HepG2 (cell line): ENCODE measurements at regions not wholly inside any gene's neighbourhood (a gene's known extent, or its start where the extent isn't known, plus 50 kb on each side); places are given as distances from the start of the nearest gene placed in this dataset.
"Not testable (repeated sequence)": the region's sequence is repeated elsewhere in the genome, so short reads cannot be mapped to it uniquely, and the experiment has no call there.

Experiments used
- ATAC-seq: fragments of 200-7000 bp; cut with Tn5 transposase; 3 replicates; pipeline ENCODE4 v1.9.1; 2020; ENCODE audit warnings: mild to moderate bottlenecking, moderate library complexity
- BruUV-seq: library from RNA; stranded (reverse); fragments of 400-500 nt; replicated peaks from 2 replicates; lab custom pipeline; 2021; lab: Mats Ljungman, UMichigan
- CTCF ChIA-PET: fragments of 300-600 bp; formaldehyde crosslinking; extraction: SDS; loops from one replicate; lab custom pipeline; 2021; ENCODE audit warnings: low total read pairs, inconsistent platforms, low intra/inter-chr PET ratio; lab: Yijun Ruan, JAX
- POLR2A ChIA-PET: fragments of 350-600 bp; sonication (Branson Sonifier 250); formaldehyde crosslinking; loops from one replicate; lab custom pipeline; 2020; ENCODE audit warnings: antibody characterized with exemption, inconsistent platforms; lab: Yijun Ruan, JAX
- DNase-seq: peaks from one replicate; pipeline ENCODE4 v3.0.0-alpha.2; 2015; ENCODE audit warnings: low spot score
- FAIRE-seq: peaks from 3 replicates; lab custom pipeline; 2011; peaks lifted over from hg19 to GRCh38; lab: Jason Lieb, UNC
- H2AFZ ChIP-seq: one replicate; pipeline ENCODE4 v1.6.1; 2011; ENCODE audit warnings: low read length, inconsistent platforms
- H3K27ac ChIP-seq: fragments of 300-600 bp; 3 replicates; pipeline ENCODE4 v1.8.0; 2011; ENCODE audit warnings: mixed run types, mild to moderate bottlenecking, mixed read lengths, low read length, inconsistent platforms; ENCODE audit not compliant: insufficient read depth; ENCODE audit errors: extremely low read length
- H3K27me3 ChIP-seq, 2 experiments: fragments of 200-600 bp in 1 of 2; 2 replicates in 1 of 2; 3 replicates in 1 of 2; pipeline versions ENCODE4 v1.6.0 to v1.8.0; 2011; ENCODE audit warnings: low read length in 2 of 2, mild to moderate bottlenecking in 2 of 2, moderate library complexity in 2 of 2, inconsistent platforms in 1 of 2; ENCODE audit not compliant: insufficient read depth in 2 of 2, control insufficient read depth in 1 of 2
- H3K36me3 ChIP-seq, 2 experiments: fragments of 200-600 bp in 1 of 2; replicated peaks in 1 of 2; 2 replicates in 1 of 2; 3 replicates in 1 of 2; pipeline versions ENCODE4 v1.5.1 to v1.8.0; 2011; ENCODE audit warnings: low read length in 2 of 2, inconsistent platforms in 1 of 2; ENCODE audit not compliant: insufficient read depth in 2 of 2, control insufficient read depth in 1 of 2
- H3K4me1 ChIP-seq: 2 replicates; pipeline ENCODE4 v1.5.1; 2012; ENCODE audit warnings: low read length, inconsistent platforms; ENCODE audit not compliant: insufficient read depth
- H3K4me2 ChIP-seq: 2 replicates; pipeline ENCODE4 v1.6.0; 2011; ENCODE audit warnings: low read depth, low read length, inconsistent platforms
- H3K4me3 ChIP-seq, 3 experiments: fragments of 200-600 bp in 1 of 3; sonication (generic), shearing (Covaris generic) in 1 of 3; replicated peaks in 1 of 3; 2 replicates each; pipeline ENCODE4 v1.5.1; 2011 to 2016; ENCODE audit warnings: low read length in 3 of 3, inconsistent platforms in 2 of 3, low read depth in 2 of 3, mild to moderate bottlenecking in 2 of 3, control low read depth in 1 of 3, mixed read lengths in 1 of 3; ENCODE audit not compliant: insufficient read depth in 1 of 3
- H3K79me2 ChIP-seq: one replicate; pipeline ENCODE4 v1.6.1; 2011; ENCODE audit warnings: low read length, inconsistent platforms; ENCODE audit not compliant: insufficient read depth
- H3K9ac ChIP-seq: 2 replicates; pipeline ENCODE4 v1.6.0; 2011; ENCODE audit warnings: mild to moderate bottlenecking, low read depth, low read length, inconsistent platforms; ENCODE audit not compliant: insufficient read depth
- H3K9me3 ChIP-seq: 2 replicates; pipeline ENCODE4 v1.5.1; 2012; ENCODE audit warnings: mild to moderate bottlenecking, low read length
- H4K20me1 ChIP-seq: 2 replicates; pipeline ENCODE4 v1.6.0; 2011; ENCODE audit warnings: inconsistent platforms, mild to moderate bottlenecking, low read length, moderate library complexity; ENCODE audit not compliant: insufficient read depth
- SP1 ChIP-seq, 2 experiments: fragments of 450-650 bp in 1 of 2; sonication (generic) in 1 of 2; formaldehyde crosslinking in 1 of 2; IDR thresholded peaks; 2 replicates each; pipeline versions ENCODE4 v1.4.0 to v1.6.1; 2016 to 2020; ENCODE audit warnings: missing genetic modification reagents in 1 of 2
- ZNF737 ChIP-seq: sonication (generic); formaldehyde crosslinking; IDR thresholded peaks from 2 replicates; pipeline ENCODE4 v1.5.0; 2020; ENCODE audit warnings: missing genetic modification reagents, mild to moderate bottlenecking, borderline replicate concordance
- ZSCAN22 ChIP-seq: sonication (generic); formaldehyde crosslinking; IDR thresholded peaks from 2 replicates; pipeline ENCODE4 v1.4.0; 2020; ENCODE audit warnings: mild to moderate bottlenecking, missing genetic modification reagents
- WGBS: methylation state at CpG from one replicate; pipeline ENCODE4 v1.1.6; 2017; ENCODE audit warnings: low lambda C conversion rate; 5-methylcytosine and 5-hydroxymethylcytosine counted together
- in situ Hi-C: cut with HindIII; loops from 2 replicates; pipeline ENCODE4 v1.10.0; 2017; ENCODE audit warnings: low pct_unique_long_range_greater_than_20kb; ENCODE audit not compliant: extremely low pct_ligation_motif_present
- intact Hi-C: fragments of 100-400 bp; cut with micrococcal nuclease; formaldehyde crosslinking; loops from one replicate; pipeline ENCODE4 v1.10.0; 2022; ENCODE audit not compliant: unreplicated experiment
- TF ChIP-seq, protein P1 (sequence below): sonication (generic); formaldehyde crosslinking; IDR thresholded peaks from 2 replicates; pipeline ENCODE4 v1.4.0; 2020; ENCODE audit warnings: missing genetic modification reagents, mild to moderate bottlenecking, borderline replicate concordance

DNA sequence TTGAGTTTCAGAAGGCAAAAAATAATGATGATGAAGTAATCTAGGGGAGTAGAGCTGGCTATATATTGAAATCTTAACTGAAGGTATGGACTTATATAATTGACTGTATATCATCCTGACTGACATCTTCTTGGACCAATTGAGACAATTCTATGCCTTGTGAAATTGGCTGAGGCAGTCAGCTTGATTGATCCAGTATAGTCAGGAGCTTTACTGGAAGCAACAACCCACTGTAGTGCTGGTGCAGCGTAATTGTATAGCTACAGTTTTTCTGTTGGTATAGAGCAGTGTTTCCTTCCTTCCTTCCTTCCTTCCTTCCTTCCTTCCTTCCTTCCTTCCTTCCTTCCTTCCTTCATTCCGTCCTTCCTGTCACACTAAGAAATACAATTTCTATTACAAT lies 268.0 kb downstream of the NUF2 start:
- ATAC-seq, result no peak
- no peak for FAIRE-seq
- H3K4me1 ChIP-seq, result no peaks in the 10 kb centered on the region
- POLR2A ChIA-PET, result no interaction called here
- H4K20me1 ChIP-seq, result no peaks in the 10 kb centered on the region
- intact Hi-C loops, result loop anchor here (1.0 kb wide), 1 partner anchor 33 kb away; no protein-coding TSS in a partner anchor
- no peak overlapping the region for H3K27ac ChIP-seq
- no peak overlapping the region for H2AFZ ChIP-seq
- H3K27me3 ChIP-seq, result no peaks in the 10 kb centered on the region; a peak in 1 of 5 replicates
- CTCF ChIA-PET, result no interaction called here
- H3K9ac ChIP-seq, result no peak overlapping the region
- TF ChIP-seq ZSCAN22 (CRISPR knock-in tag) (no peak), ZNF737 (CRISPR knock-in tag) (no peak), SP1 (IDR thresholded peaks at IDR 0.05) (no peak), SP1 (CRISPR knock-in tag; IDR thresholded peaks at IDR 0.05) (no peak)
- TF ChIP-seq, protein P1, sequence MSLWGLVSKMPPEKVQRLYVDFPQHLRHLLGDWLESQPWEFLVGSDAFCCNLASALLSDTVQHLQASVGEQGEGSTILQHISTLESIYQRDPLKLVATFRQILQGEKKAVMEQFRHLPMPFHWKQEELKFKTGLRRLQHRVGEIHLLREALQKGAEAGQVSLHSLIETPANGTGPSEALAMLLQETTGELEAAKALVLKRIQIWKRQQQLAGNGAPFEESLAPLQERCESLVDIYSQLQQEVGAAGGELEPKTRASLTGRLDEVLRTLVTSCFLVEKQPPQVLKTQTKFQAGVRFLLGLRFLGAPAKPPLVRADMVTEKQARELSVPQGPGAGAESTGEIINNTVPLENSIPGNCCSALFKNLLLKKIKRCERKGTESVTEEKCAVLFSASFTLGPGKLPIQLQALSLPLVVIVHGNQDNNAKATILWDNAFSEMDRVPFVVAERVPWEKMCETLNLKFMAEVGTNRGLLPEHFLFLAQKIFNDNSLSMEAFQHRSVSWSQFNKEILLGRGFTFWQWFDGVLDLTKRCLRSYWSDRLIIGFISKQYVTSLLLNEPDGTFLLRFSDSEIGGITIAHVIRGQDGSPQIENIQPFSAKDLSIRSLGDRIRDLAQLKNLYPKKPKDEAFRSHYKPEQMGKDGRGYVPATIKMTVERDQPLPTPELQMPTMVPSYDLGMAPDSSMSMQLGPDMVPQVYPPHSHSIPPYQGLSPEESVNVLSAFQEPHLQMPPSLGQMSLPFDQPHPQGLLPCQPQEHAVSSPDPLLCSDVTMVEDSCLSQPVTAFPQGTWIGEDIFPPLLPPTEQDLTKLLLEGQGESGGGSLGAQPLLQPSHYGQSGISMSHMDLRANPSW, result no peak
- TF ChIP-seq, all 625 proteins: peak for 0
- in situ Hi-C loops, result no loop called here
- Histone ChIP-seq H3K4me3 (no peak overlapping the region), H3K9me3 (peaks cover 6% of the 10 kb centered on the region; the same call in 1 of the 2 replicates), H3K4me2 (no peak overlapping the region), H3K36me3 (no peaks in the 10 kb centered on the region), H3K79me2 (no peaks in the 10 kb centered on the region)
- WGBS, result 1% methylated on average over 2 of the region's 2 CpGs
- BruUV-seq, result no TSS peak
- no peak for DNase-seq

DNA sequence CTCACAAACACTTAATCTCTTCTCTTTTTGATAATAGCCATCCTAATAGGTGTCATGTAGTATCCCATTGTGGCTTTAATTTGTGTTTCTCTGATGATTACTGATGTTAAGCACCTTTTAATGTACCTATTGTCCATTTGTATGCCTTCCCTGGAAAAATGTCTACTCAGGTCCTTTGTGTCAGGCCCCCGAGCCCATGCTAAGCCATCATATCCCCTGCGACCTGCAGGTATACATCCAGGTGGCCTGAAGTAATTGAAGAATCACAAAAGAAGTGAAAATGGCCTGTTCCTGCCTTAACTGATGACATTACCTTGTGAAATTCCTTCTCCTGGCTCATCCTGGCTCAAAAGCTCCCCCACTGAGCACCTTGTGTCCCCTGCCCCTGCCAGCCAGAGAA lies 269.4 kb downstream of the NUF2 start:
- H3K36me3 ChIP-seq, H3K9me3 ChIP-seq, H3K4me2 ChIP-seq, H4K20me1 ChIP-seq, POLR2A ChIA-PET, DNase-seq, intact Hi-C loops, ATAC-seq, FAIRE-seq, H2AFZ ChIP-seq, H3K4me1 ChIP-seq, H3K9ac ChIP-seq, BruUV-seq, in situ Hi-C loops, H3K27me3 ChIP-seq, H3K27ac ChIP-seq, CTCF ChIA-PET, H3K79me2 ChIP-seq, H3K4me3 ChIP-seq: not testable (repeated sequence)
- WGBS, result 0% methylated on average over 2 of the region's 2 CpGs

DNA sequence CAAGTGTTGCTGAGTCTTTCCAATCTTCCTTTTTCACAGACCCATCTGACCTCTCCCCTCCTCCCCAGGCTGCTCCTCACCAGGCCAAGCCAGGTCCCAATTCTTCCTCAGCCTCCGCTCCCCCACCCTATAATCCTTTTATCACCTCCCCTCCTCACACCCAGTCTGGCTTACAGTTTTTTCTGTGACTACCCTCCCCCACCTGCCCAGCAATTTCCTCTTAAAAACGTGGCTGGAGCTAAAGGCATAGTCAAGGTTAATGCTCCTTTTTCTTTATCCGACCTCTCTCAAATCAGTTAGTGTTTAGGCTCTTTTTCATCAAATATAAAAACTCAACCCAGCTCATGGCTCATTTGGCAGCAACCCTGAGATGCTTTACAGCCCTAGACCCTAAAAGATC lies 270.9 kb downstream of the NUF2 start:
- POLR2A ChIA-PET, H3K9ac ChIP-seq, ATAC-seq, H3K79me2 ChIP-seq, H3K27me3 ChIP-seq, DNase-seq, BruUV-seq, H3K4me1 ChIP-seq, H3K4me2 ChIP-seq, H4K20me1 ChIP-seq, intact Hi-C loops, FAIRE-seq, H3K36me3 ChIP-seq, H3K4me3 ChIP-seq, H2AFZ ChIP-seq, CTCF ChIA-PET, H3K27ac ChIP-seq, in situ Hi-C loops: not testable (repeated sequence)
- peaks cover 20% of the 10 kb centered on the region; the same call in 1 of the 2 replicates for H3K9me3 ChIP-seq
- WGBS, result 4% methylated on average over 3 of the region's 3 CpGs
